K562 (cell line): ENCODE measurements at regions not wholly inside any gene's neighbourhood (a gene's known extent, or its start where the extent isn't known, plus 50 kb on each side); places are given as distances from the start of the nearest gene placed in this dataset.

ENCODE experiments used
- MGA ChIP-seq: fragments of 450-650 bp; IDR thresholded peaks from 2 replicates; pipeline ENCODE4 v1.6.1; 2016; ENCODE audit warnings: mild to moderate bottlenecking, moderate library complexity

- TF ChIP-seq MGA: peak; percentile 81
Observed at GRCh38 chr3:194259982-194260766, 91.0 kb downstream of the CPN2 start (continued).
